Astrocyte (in vitro differentiated cells and primary cell): ENCODE measurements at regions not wholly inside any gene's neighbourhood (a gene's known extent, or its start where the extent isn't known, plus 50 kb on each side); places are given as distances from the start of the nearest gene placed in this dataset.

ENCODE experiments used
- CTCF ChIP-seq: IDR thresholded peaks from 2 replicates; pipeline ENCODE4 v1.5.1; 2011; ENCODE audit warnings: low read depth, mild to moderate bottlenecking, inconsistent platforms, low read length, moderate library complexity; ENCODE audit not compliant: insufficient read depth
- EZH2 ChIP-seq: IDR thresholded peaks from 2 replicates; pipeline ENCODE4 v1.6.1; 2012; ENCODE audit warnings: mild to moderate bottlenecking, low read length, inconsistent platforms; ENCODE audit not compliant: insufficient read depth

- TF ChIP-seq CTCF (no peak), EZH2 (no peak)
Observed at GRCh38 chr15:70324001-70324974, 226.6 kb upstream of the TLE3 start.
